ENCODE measurements at regions not wholly inside any gene's neighbourhood (a gene's known extent, or its start where the extent isn't known, plus 50 kb on each side); places are given as distances from the start of the nearest gene placed in this dataset.

- TF ChIP-seq CTCF (IDR thresholded peaks at IDR 0.05; ENCODE audit: borderline replicate concordance, extremely low read depth, low read length, poor library complexity, severe bottlenecking): no peak
- no peak for TF ChIP-seq EZH2 (IDR thresholded peaks at IDR 0.05; ENCODE audit: borderline replicate concordance, low read depth, low read length, severe bottlenecking)
These were observed 328.0 kb downstream of the ZNF621 start for GRCh38 chr3:40852712-40853111.

All from DND-41 (cell line).